ENCODE measurements at regions not wholly inside any gene's neighbourhood (a gene's known extent, or its start where the extent isn't known, plus 50 kb on each side); places are given as distances from the start of the nearest gene placed in this dataset.

GRCh38 chr2:153043385-153043784 is 325.0 kb downstream of the ARL6IP6 start:
- TF ChIP-seq, protein P1, sequence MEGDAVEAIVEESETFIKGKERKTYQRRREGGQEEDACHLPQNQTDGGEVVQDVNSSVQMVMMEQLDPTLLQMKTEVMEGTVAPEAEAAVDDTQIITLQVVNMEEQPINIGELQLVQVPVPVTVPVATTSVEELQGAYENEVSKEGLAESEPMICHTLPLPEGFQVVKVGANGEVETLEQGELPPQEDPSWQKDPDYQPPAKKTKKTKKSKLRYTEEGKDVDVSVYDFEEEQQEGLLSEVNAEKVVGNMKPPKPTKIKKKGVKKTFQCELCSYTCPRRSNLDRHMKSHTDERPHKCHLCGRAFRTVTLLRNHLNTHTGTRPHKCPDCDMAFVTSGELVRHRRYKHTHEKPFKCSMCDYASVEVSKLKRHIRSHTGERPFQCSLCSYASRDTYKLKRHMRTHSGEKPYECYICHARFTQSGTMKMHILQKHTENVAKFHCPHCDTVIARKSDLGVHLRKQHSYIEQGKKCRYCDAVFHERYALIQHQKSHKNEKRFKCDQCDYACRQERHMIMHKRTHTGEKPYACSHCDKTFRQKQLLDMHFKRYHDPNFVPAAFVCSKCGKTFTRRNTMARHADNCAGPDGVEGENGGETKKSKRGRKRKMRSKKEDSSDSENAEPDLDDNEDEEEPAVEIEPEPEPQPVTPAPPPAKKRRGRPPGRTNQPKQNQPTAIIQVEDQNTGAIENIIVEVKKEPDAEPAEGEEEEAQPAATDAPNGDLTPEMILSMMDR (IDR thresholded peaks at IDR 0.05 in 8 of 11, conservative IDR thresholded peaks at IDR 0.05 in 3 of 11) = no peak
- TF ChIP-seq POLR2A (IDR thresholded peaks at IDR 0.05) = no peak
- no peak for TF ChIP-seq POLR2AphosphoS5 (IDR thresholded peaks at IDR 0.05)

All from spleen (tissue), 7 donors.